ENCODE measurements at regions not wholly inside any gene's neighbourhood (a gene's known extent, or its start where the extent isn't known, plus 50 kb on each side); places are given as distances from the start of the nearest gene placed in this dataset.

GRCh38 chr10:62540389-62540788 is 166.2 kb downstream of the ZNF365 start:
- WGBS (ENCODE audit: insufficient coverage), result 66% methylated on average over 3 of the region's 3 CpGs
- no peak overlapping the region for H3K4me3 ChIP-seq (ENCODE audit: control insufficient read depth in 1 of 7, extremely low read depth in 1 of 7, insufficient read depth in 4 of 7, low read depth in 2 of 7, low read length in 6 of 7)
- peaks cover 0 to 4% (median 0%) of the 10 kb centered on the region in 5 experiments for H3K9me3 ChIP-seq (ENCODE audit: control extremely low read depth in 1 of 5, control insufficient read depth in 4 of 5, insufficient read depth in 2 of 5, low read depth in 1 of 5, low read length in 4 of 5)
- DNase-seq, result no peak
- peaks cover 0 to 3% (median 2%) of the 10 kb centered on the region in 5 experiments for H3K27me3 ChIP-seq (replicated peaks in 2 of 5; ENCODE audit: control insufficient read depth in 4 of 5, insufficient read depth in 5 of 5, low read length in 4 of 5)
- CTCF ChIA-PET, result no interaction called here
- no peak overlapping the region for H3K27ac ChIP-seq (ENCODE audit: insufficient read depth in 1 of 2, low read depth in 1 of 2, low read length in 2 of 2, poor library complexity in 1 of 2, severe bottlenecking in 2 of 2)
- POLR2A ChIA-PET, result no interaction called here
- H3K4me1 ChIP-seq (ENCODE audit: control extremely low read depth in 1 of 4, control insufficient read depth in 4 of 4, insufficient read depth in 4 of 4, low read length in 3 of 4), result no peaks in the 10 kb centered on the region
- no peaks in the 10 kb centered on the region for H3K36me3 ChIP-seq (ENCODE audit: control insufficient read depth in 4 of 4, insufficient read depth in 4 of 4, low read length in 3 of 4)

DNA sequence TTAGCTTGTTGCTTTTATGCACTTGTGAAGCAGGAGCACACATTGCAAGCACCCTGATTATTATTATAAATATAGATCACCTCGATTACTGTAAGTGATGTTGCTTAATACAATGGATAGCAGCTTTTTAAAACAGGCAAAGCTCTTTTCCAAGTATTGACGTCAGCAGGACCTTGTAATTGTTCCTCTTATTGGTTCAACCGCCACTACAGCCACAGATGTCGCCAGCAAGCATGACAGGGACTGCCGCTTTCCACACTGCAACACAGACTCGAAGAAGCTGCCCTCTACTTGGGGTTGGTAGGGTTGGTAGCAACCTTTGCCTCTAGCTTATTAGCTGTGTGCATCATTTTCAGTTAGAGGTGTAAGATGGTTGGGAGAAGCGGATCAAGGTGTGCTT is 167.6 kb downstream of the ZNF365 start:
- H3K9me3 ChIP-seq (ENCODE audit: control extremely low read depth in 1 of 5, control insufficient read depth in 4 of 5, insufficient read depth in 2 of 5, low read depth in 1 of 5, low read length in 4 of 5), result peaks cover 0 to under 1% (median 0%) of the 10 kb centered on the region in 5 experiments
- no peak overlapping the region for H3K4me3 ChIP-seq (ENCODE audit: control insufficient read depth in 1 of 7, extremely low read depth in 1 of 7, insufficient read depth in 4 of 7, low read depth in 2 of 7, low read length in 6 of 7)
- CTCF ChIA-PET, result no interaction called here
- DNase-seq, result peak in 1 of 3 donors; percentile 6
- no peak overlapping the region for H3K27ac ChIP-seq (ENCODE audit: insufficient read depth in 1 of 2, low read depth in 1 of 2, low read length in 2 of 2, poor library complexity in 1 of 2, severe bottlenecking in 2 of 2)
- POLR2A ChIA-PET, result no interaction called here
- H3K36me3 ChIP-seq (ENCODE audit: control insufficient read depth in 4 of 4, insufficient read depth in 4 of 4, low read length in 3 of 4), result no peaks in the 10 kb centered on the region
- peaks cover 0 to 3% (median 0%) of the 10 kb centered on the region in 5 experiments for H3K27me3 ChIP-seq (replicated peaks in 2 of 5; ENCODE audit: control insufficient read depth in 4 of 5, insufficient read depth in 5 of 5, low read length in 4 of 5)
- 93% methylated on average over 5 of the region's 7 CpGs for WGBS (ENCODE audit: insufficient coverage)
- no peaks in the 10 kb centered on the region for H3K4me1 ChIP-seq (ENCODE audit: control extremely low read depth in 1 of 4, control insufficient read depth in 4 of 4, insufficient read depth in 4 of 4, low read length in 3 of 4)

- ChIA-PET POLR2A (no interaction called here), CTCF (no interaction called here)
- Histone ChIP-seq H3K4me1 (ENCODE audit: control extremely low read depth in 1 of 4, control insufficient read depth in 4 of 4, insufficient read depth in 4 of 4, low read length in 3 of 4) (no peaks in the 10 kb centered on the region), H3K36me3 (ENCODE audit: control insufficient read depth in 4 of 4, insufficient read depth in 4 of 4, low read length in 3 of 4) (no peaks in the 10 kb centered on the region), H3K27me3 (replicated peaks in 2 of 5; ENCODE audit: control insufficient read depth in 4 of 5, insufficient read depth in 5 of 5, low read length in 4 of 5) (peaks cover 0 to 3% (median 0%) of the 10 kb centered on the region in 5 experiments), H3K4me3 (ENCODE audit: control insufficient read depth in 1 of 7, extremely low read depth in 1 of 7, insufficient read depth in 4 of 7, low read depth in 2 of 7, low read length in 6 of 7) (no peak overlapping the region), H3K9me3 (ENCODE audit: control extremely low read depth in 1 of 5, control insufficient read depth in 4 of 5, insufficient read depth in 2 of 5, low read depth in 1 of 5, low read length in 4 of 5) (no peaks in the 10 kb centered on the region), H3K27ac (ENCODE audit: insufficient read depth in 1 of 2, low read depth in 1 of 2, low read length in 2 of 2, poor library complexity in 1 of 2, severe bottlenecking in 2 of 2) (no peak overlapping the region)
- WGBS (ENCODE audit: insufficient coverage), result 100% methylated on average over 6 of the region's 9 CpGs
- no peak for DNase-seq
Measured at GRCh38 chr10:62543571-62544355, 169.6 kb downstream of the ZNF365 start.

DNA sequence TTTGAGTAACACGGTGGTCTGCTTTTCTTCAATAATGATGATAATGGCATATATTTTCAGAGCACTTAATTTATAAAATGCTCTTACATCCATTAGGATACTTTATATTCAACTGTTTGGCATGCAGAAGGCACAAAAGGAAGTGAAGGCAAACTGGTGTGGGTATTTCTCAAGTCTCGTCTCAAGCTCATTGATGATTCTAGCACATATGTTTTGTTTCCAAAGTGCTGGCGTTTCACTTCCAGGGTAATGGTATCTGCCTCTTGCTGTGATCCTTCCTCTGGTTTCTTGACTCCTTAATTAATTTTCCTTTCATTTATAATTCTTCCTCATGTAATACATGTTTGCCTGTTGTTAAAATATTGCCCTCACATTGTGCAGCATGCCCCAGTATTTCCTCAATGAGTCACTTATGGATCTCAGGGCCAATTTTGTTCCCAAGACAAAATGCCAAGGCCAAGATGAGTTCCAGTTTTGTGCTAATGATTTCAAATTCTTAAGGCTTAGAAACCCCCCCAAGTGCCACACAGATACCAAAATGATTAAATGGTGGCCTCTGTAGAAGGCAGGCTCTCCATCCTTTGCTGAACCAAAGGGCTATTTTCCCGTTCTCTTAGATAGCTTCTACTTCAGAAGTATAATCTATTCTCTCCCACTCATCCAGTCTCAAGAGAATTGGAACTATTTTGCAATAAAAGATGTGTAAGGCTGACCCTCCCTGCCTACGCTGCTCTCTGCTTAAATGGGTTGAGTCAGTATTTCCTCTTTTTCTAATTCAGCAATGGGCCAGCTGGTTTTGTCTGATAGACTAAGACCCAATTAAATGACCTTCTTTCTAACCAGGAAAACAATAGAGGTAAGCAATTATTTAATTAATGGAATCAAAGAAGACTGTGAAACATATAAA is 171.2 kb downstream of the ZNF365 start:
- Histone ChIP-seq H3K4me3 (ENCODE audit: control insufficient read depth in 1 of 7, extremely low read depth in 1 of 7, insufficient read depth in 4 of 7, low read depth in 2 of 7, low read length in 6 of 7) (no peak overlapping the region), H3K4me1 (ENCODE audit: control extremely low read depth in 1 of 4, control insufficient read depth in 4 of 4, insufficient read depth in 4 of 4, low read length in 3 of 4) (no peaks in the 10 kb centered on the region), H3K27ac (ENCODE audit: insufficient read depth in 1 of 2, low read depth in 1 of 2, low read length in 2 of 2, poor library complexity in 1 of 2, severe bottlenecking in 2 of 2) (no peak overlapping the region), H3K36me3 (ENCODE audit: control insufficient read depth in 4 of 4, insufficient read depth in 4 of 4, low read length in 3 of 4) (no peaks in the 10 kb centered on the region), H3K9me3 (ENCODE audit: control extremely low read depth in 1 of 5, control insufficient read depth in 4 of 5, insufficient read depth in 2 of 5, low read depth in 1 of 5, low read length in 4 of 5) (no peaks in the 10 kb centered on the region), H3K27me3 (replicated peaks in 2 of 5; ENCODE audit: control insufficient read depth in 4 of 5, insufficient read depth in 5 of 5, low read length in 4 of 5) (peaks cover 0 to 3% (median 0%) of the 10 kb centered on the region in 5 experiments)
- DNase-seq, result no peak
- CTCF ChIA-PET, result no interaction called here
- 100% methylated on average over 3 of the region's 5 CpGs for WGBS (ENCODE audit: insufficient coverage)
- POLR2A ChIA-PET, result no interaction called here

- ChIA-PET POLR2A (no interaction called here), CTCF (interaction anchor here (1.0 kb wide), 1 partner anchor 8 kb away, joined by 3 read pairs; no protein-coding TSS in a partner anchor)
- Histone ChIP-seq H3K36me3 (ENCODE audit: control insufficient read depth in 4 of 4, insufficient read depth in 4 of 4, low read length in 3 of 4) (no peaks in the 10 kb centered on the region), H3K27ac (ENCODE audit: insufficient read depth in 1 of 2, low read depth in 1 of 2, low read length in 2 of 2, poor library complexity in 1 of 2, severe bottlenecking in 2 of 2) (no peak overlapping the region), H3K9me3 (ENCODE audit: control extremely low read depth in 1 of 5, control insufficient read depth in 4 of 5, insufficient read depth in 2 of 5, low read depth in 1 of 5, low read length in 4 of 5) (no peaks in the 10 kb centered on the region), H3K4me1 (ENCODE audit: control extremely low read depth in 1 of 4, control insufficient read depth in 4 of 4, insufficient read depth in 4 of 4, low read length in 3 of 4) (no peaks in the 10 kb centered on the region), H3K4me3 (ENCODE audit: control insufficient read depth in 1 of 7, extremely low read depth in 1 of 7, insufficient read depth in 4 of 7, low read depth in 2 of 7, low read length in 6 of 7) (no peak overlapping the region), H3K27me3 (replicated peaks in 2 of 5; ENCODE audit: control insufficient read depth in 4 of 5, insufficient read depth in 5 of 5, low read length in 4 of 5) (no peaks in the 10 kb centered on the region)
- WGBS (ENCODE audit: insufficient coverage), result no CpG with 5 or more reads among the region's 3 CpGs
- DNase-seq, result no peak
Measured at GRCh38 chr10:62548686-62549085, 174.5 kb downstream of the ZNF365 start.

- H3K4me1 ChIP-seq (ENCODE audit: control extremely low read depth in 1 of 4, control insufficient read depth in 4 of 4, insufficient read depth in 4 of 4, low read length in 3 of 4), result no peaks in the 10 kb centered on the region
- ChIA-PET POLR2A (no interaction called here), CTCF (no interaction called here)
- H3K36me3 ChIP-seq (ENCODE audit: control insufficient read depth in 4 of 4, insufficient read depth in 4 of 4, low read length in 3 of 4), result no peaks in the 10 kb centered on the region
- no peaks in the 10 kb centered on the region for H3K9me3 ChIP-seq (ENCODE audit: control extremely low read depth in 1 of 5, control insufficient read depth in 4 of 5, insufficient read depth in 2 of 5, low read depth in 1 of 5, low read length in 4 of 5)
- H3K27me3 ChIP-seq (replicated peaks in 2 of 5; ENCODE audit: control insufficient read depth in 4 of 5, insufficient read depth in 5 of 5, low read length in 4 of 5), result no peaks in the 10 kb centered on the region
- H3K4me3 ChIP-seq (ENCODE audit: control insufficient read depth in 1 of 7, extremely low read depth in 1 of 7, insufficient read depth in 4 of 7, low read depth in 2 of 7, low read length in 6 of 7), result no peak overlapping the region
- DNase-seq, result no peak
- no peak overlapping the region for H3K27ac ChIP-seq (ENCODE audit: insufficient read depth in 1 of 2, low read depth in 1 of 2, low read length in 2 of 2, poor library complexity in 1 of 2, severe bottlenecking in 2 of 2)
- no CpG with 5 or more reads among the region's 1 CpG for WGBS (ENCODE audit: insufficient coverage)
Measured at GRCh38 chr10:62550173-62550572, 176.0 kb downstream of the ZNF365 start.

All from common myeloid progenitor, CD34-positive (primary cell).